ENCODE measurements at regions not wholly inside any gene's neighbourhood (a gene's known extent, or its start where the extent isn't known, plus 50 kb on each side); places are given as distances from the start of the nearest gene placed in this dataset.

DNA sequence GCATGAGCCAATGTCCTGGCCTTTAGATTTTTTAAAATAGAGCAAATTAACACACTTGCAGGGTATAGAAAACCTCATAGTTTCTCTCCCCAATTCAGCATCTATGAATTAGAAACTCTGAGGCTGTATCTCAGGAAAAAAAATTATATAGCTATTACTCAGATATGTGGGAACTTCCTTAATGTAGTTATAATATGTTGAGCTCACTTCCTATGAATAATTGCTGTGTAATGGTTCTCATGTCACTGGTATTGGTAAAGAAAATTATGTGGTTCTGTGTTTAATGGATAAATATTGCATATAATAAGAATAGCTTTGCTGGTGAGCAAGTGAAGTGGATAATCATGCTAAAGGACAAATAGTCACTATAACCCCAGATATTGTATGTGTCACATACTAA is 2019.8 kb downstream of the NCAM2 start:
- Mint-ChIP-seq H3K4me3 (ENCODE audit: low read depth, unreplicated experiment) (no peak overlapping the region), H3K36me3 (ENCODE audit: insufficient read depth, unreplicated experiment) (peaks cover 5% of the 10 kb centered on the region), H3K27ac (ENCODE audit: unreplicated experiment) (no peak overlapping the region), H3K27me3 (ENCODE audit: unreplicated experiment) (no peaks in the 10 kb centered on the region), H3K9me3 (ENCODE audit: low read depth, unreplicated experiment) (peaks cover 15% of the 10 kb centered on the region), H3K4me1 (ENCODE audit: low read depth, unreplicated experiment) (no peaks in the 10 kb centered on the region)
- CTCF ChIA-PET = no interaction called here
- TF ChIP-seq, protein P1, sequence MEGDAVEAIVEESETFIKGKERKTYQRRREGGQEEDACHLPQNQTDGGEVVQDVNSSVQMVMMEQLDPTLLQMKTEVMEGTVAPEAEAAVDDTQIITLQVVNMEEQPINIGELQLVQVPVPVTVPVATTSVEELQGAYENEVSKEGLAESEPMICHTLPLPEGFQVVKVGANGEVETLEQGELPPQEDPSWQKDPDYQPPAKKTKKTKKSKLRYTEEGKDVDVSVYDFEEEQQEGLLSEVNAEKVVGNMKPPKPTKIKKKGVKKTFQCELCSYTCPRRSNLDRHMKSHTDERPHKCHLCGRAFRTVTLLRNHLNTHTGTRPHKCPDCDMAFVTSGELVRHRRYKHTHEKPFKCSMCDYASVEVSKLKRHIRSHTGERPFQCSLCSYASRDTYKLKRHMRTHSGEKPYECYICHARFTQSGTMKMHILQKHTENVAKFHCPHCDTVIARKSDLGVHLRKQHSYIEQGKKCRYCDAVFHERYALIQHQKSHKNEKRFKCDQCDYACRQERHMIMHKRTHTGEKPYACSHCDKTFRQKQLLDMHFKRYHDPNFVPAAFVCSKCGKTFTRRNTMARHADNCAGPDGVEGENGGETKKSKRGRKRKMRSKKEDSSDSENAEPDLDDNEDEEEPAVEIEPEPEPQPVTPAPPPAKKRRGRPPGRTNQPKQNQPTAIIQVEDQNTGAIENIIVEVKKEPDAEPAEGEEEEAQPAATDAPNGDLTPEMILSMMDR (IDR thresholded peaks at IDR 0.05; ENCODE audit: unreplicated experiment) = no peak
- intact Hi-C loops (cut with micrococcal nuclease; ENCODE audit: unreplicated experiment) = no loop called here
- no peak for DNase-seq
- no TSS peak for BruUV-seq (replicated peaks)

DNA sequence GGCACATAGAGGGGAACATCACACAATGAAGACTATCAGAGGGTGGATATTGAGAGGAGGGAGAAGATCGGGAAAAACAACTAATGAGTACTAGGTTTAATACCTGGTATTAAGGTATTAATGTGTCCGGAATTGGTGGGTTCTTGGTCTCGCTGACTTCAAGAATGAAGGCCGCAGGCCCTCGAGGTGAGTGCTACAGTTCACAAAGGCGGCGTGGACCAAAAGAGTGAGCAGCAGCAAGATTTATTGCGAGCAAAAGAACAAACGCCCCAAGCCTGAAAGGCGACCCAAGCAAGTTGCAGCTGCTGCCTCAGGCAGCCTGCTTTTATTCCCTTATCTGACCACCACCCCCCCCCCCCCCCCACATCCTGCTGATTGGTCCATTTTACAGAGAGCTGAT is 2022.8 kb downstream of the NCAM2 start:
- Mint-ChIP-seq H3K27me3 (ENCODE audit: unreplicated experiment) (no peaks in the 10 kb centered on the region), H3K9me3 (ENCODE audit: low read depth, unreplicated experiment) (peaks cover 5% of the 10 kb centered on the region), H3K27ac (ENCODE audit: unreplicated experiment) (no peak overlapping the region), H3K4me3 (ENCODE audit: low read depth, unreplicated experiment) (no peak overlapping the region), H3K36me3 (ENCODE audit: insufficient read depth, unreplicated experiment) (peaks cover 5% of the 10 kb centered on the region), H3K4me1 (ENCODE audit: low read depth, unreplicated experiment) (no peaks in the 10 kb centered on the region)
- CTCF ChIA-PET = no interaction called here
- intact Hi-C loops (cut with micrococcal nuclease; ENCODE audit: unreplicated experiment) = no loop called here
- TF ChIP-seq, protein P1 (IDR thresholded peaks at IDR 0.05; ENCODE audit: unreplicated experiment) = no peak
- BruUV-seq (replicated peaks) = no TSS peak
- DNase-seq = no peak

DNA sequence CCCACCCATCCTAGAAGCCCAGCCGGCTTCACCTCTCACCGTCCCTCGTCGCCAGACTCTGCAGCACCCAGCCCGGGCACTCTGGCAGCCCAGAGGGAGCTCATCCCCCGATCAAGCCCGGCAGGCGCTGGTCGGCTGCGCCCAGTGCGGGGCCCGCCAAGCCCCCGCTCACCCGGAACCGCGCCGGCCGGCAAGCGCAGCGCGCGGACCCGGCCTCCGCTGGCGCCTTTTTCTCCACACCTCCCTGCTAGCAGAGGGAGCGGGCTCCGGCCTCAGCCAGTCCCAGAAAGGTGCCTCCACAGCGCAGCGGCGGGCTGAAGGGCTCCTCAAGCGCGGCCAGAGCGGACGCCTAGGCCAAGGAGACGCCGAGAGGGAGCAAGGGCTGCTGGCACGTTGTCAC is 2023.3 kb downstream of the NCAM2 start:
- H3K27me3 Mint-ChIP-seq (ENCODE audit: unreplicated experiment) = no peaks in the 10 kb centered on the region
- no peak overlapping the region for H3K4me3 Mint-ChIP-seq (ENCODE audit: low read depth, unreplicated experiment)
- no TSS peak for BruUV-seq (replicated peaks)
- CTCF ChIA-PET = no interaction called here
- H3K36me3 Mint-ChIP-seq (ENCODE audit: insufficient read depth, unreplicated experiment) = peaks cover 5% of the 10 kb centered on the region
- TF ChIP-seq, protein P1 (IDR thresholded peaks at IDR 0.05; ENCODE audit: unreplicated experiment) = no peak
- intact Hi-C loops (cut with micrococcal nuclease; ENCODE audit: unreplicated experiment) = no loop called here
- H3K4me1 Mint-ChIP-seq (ENCODE audit: low read depth, unreplicated experiment) = no peaks in the 10 kb centered on the region
- H3K9me3 Mint-ChIP-seq (ENCODE audit: low read depth, unreplicated experiment) = peaks cover 5% of the 10 kb centered on the region
- no peak for DNase-seq
- H3K27ac Mint-ChIP-seq (ENCODE audit: unreplicated experiment) = no peak overlapping the region

DNA sequence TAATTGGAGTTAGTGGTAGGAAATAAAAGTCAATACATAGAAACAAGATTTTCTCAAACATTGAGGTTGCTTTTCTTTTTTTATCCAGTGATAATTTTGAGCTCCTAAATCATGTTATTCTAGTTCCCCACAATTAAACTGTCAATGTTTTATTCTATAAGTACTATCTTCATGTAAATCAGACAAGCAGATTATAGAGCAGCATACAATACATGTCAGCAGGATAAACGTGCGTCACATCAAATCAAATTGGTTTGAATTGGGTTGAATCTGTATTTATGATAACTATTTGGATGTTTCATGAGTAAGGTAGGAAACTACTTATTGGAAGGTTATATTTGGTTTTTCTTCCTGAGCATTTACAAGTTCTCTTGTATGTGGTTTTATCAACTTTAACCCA is 2028.7 kb downstream of the NCAM2 start:
- intact Hi-C loops (cut with micrococcal nuclease; ENCODE audit: unreplicated experiment) = no loop called here
- CTCF ChIA-PET = no interaction called here
- H3K27ac Mint-ChIP-seq (ENCODE audit: unreplicated experiment) = no peak overlapping the region
- H3K9me3 Mint-ChIP-seq (ENCODE audit: low read depth, unreplicated experiment) = peaks cover 6% of the 10 kb centered on the region
- TF ChIP-seq, protein P1 (IDR thresholded peaks at IDR 0.05; ENCODE audit: unreplicated experiment) = no peak
- H3K4me1 Mint-ChIP-seq (ENCODE audit: low read depth, unreplicated experiment) = no peaks in the 10 kb centered on the region
- DNase-seq = no peak
- H3K4me3 Mint-ChIP-seq (ENCODE audit: low read depth, unreplicated experiment) = no peak overlapping the region
- H3K27me3 Mint-ChIP-seq (ENCODE audit: unreplicated experiment) = no peaks in the 10 kb centered on the region
- H3K36me3 Mint-ChIP-seq (ENCODE audit: insufficient read depth, unreplicated experiment) = no peaks in the 10 kb centered on the region
- no TSS peak for BruUV-seq (replicated peaks)

Measured in Calu3 (cell line).